GM20000 (cell line): ENCODE measurements at regions not wholly inside any gene's neighbourhood (a gene's known extent, or its start where the extent isn't known, plus 50 kb on each side); places are given as distances from the start of the nearest gene placed in this dataset.

ENCODE experiments used
- DNase-seq: peaks from one replicate; pipeline ENCODE4 v3.0.0; 2012; ENCODE audit warnings: low spot score
- CTCF ChIP-seq: IDR thresholded peaks from 2 replicates; pipeline ENCODE4 v1.5.1; 2012; ENCODE audit warnings: mild to moderate bottlenecking, control low read depth; ENCODE audit errors: extremely low read depth, missing control alignments

GRCh38 chr1:190608282-190608681 is 130.6 kb upstream of the BRINP3 start:
- no peak for DNase-seq
- TF ChIP-seq CTCF, result no peak

GRCh38 chr1:190615818-190616217 is 138.2 kb upstream of the BRINP3 start:
- TF ChIP-seq CTCF, result no peak
- no peak for DNase-seq

- no peak for TF ChIP-seq CTCF
- no peak for DNase-seq
These were observed 138.6 kb upstream of the BRINP3 start for GRCh38 chr1:190616235-190616634.

- TF ChIP-seq CTCF, result no peak
These were observed 142.1 kb upstream of the BRINP3 start for GRCh38 chr1:190619724-190620123.

GRCh38 chr1:190633488-190633887 is 155.8 kb upstream of the BRINP3 start:
- no peak for DNase-seq
- no peak for TF ChIP-seq CTCF

More at GRCh38 chr1:190619724-190620123, 142.1 kb upstream of the BRINP3 start:
- DNase-seq, result no peak

GRCh38 chr1:190634134-190634533 is 156.5 kb upstream of the BRINP3 start:
- no peak for TF ChIP-seq CTCF

GRCh38 chr1:190649553-190649952 is 171.9 kb upstream of the BRINP3 start:
- no peak for DNase-seq
- TF ChIP-seq CTCF, result no peak

More at GRCh38 chr1:190634134-190634533, 156.5 kb upstream of the BRINP3 start:
- no peak for DNase-seq
